GM18517 (cell line): ENCODE measurements at regions not wholly inside any gene's neighbourhood (a gene's known extent, or its start where the extent isn't known, plus 50 kb on each side); places are given as distances from the start of the nearest gene placed in this dataset.
"Not testable (repeated sequence)": the region's sequence is repeated elsewhere in the genome, so short reads cannot be mapped to it uniquely, and the experiment has no call there.

ENCODE experiments used
- ATAC-seq: cut with Tn5 transposase; IDR thresholded peaks from one replicate; pipeline ENCODE4 v1.9.1; 2021; ENCODE audit warnings: mild to moderate bottlenecking, moderate library complexity; ENCODE audit not compliant: unreplicated experiment

DNA sequence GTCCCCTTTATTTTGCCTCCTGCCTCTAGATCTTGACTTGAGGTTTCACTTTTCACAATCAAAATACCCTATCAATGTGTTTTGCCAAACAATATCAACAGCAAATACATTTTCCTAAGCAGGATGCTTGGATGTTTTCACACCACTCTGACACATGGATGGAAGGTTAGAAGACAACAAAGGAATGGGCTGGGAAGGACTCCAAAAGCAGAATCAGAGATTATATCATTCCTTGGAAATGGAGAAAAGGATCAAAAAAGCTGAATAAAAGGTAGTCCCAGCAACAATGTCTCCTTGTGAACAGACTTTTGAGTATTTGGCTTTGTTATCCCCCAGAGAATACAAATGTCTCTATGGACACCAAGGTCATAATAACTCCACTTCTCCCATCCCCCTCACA is 170.8 kb downstream of the ETAA1 start:
- ATAC-seq, result no peak

DNA sequence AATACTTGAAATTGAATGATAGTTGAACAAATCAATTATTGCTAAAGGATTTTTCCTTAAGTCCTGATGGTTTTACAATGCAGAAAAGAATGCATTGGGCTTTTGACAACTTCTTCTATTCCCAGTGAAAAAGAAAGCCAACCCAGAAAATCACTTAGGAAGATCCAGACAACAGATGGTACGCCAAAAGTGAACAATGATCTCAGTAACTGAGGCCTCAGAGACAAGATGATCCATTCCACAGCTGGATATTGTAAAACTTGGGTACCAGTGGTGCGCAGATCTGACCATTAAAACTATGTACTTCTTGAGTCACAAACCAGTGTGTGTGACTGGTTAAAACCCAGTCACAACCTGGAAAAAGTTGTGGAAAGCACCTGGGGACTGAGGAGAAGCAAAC is 173.5 kb downstream of the ETAA1 start:
- no peak for ATAC-seq

DNA sequence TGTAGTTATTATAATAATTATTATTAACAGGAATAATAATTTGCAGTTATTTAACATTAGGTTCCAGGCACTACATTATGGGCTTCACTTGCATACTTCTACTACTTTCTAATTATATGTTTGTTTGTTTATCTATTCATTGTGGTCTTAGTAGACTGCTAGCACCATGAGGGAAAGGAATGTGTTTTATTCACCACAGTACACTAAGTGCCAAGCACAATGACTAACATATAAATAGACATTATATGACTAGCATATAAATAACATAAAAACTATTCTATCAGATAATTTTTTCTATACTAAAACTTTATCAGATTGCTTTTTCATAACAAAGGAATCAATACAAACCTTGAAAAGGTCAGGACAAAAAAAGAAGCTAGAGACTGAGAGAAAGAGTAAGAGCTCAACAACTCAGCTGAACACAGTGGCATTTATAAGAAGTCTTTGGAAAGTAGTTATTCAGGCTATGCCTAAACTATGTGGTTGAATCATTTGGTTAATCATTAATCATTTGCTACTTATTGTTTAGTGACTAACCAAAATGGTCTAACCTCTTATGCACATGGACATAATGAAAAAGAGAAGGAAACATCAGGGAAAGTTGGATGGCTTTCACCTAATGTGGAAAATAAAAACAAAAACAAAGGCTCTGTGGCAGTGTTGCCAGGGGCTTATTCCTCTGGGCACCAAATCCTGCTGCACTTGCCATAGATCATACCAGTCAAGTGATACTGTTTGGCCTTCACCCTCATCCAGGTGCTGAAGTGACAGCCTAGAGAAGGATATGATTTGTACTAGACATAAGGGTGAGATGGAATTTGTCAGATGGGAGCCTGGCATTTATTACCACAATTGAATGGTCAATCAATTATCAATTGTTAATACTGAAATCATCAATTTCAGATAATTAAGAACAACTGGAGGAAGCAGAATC is 174.9 kb downstream of the ETAA1 start:
- ATAC-seq, result no peak

DNA sequence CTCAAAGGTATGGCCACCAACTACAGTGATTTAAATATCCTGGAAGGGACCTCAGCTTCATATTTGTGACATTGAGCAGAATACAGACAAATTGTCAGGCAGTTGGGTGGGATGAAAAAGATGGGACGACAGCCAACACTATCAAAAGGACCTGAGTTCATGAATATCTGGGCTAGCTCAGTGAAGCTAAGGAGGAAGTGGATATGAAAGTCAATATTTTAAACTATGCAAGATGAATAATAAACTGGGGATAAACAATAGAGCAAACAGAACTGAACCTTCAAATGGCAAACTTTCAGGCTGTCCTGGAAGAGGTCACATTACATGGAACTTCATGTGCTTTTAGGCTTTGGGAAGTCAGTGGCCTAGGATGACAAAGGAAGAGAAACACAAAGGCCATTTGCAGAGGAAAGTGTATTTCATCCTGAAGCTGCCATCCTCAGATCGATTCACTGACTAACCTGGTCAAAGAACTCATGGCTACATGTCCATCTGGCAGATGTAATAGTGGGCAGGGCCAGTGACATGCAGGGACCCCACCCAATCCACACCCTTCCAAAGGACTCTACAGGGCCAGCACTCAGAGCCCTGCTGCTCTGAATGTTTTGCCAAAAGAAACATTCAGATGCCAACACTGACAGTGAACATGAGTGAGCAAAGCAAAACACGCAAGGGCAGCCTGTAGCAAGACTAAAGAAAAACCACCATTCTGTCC is 175.7 kb downstream of the ETAA1 start:
- ATAC-seq, result no peak

DNA sequence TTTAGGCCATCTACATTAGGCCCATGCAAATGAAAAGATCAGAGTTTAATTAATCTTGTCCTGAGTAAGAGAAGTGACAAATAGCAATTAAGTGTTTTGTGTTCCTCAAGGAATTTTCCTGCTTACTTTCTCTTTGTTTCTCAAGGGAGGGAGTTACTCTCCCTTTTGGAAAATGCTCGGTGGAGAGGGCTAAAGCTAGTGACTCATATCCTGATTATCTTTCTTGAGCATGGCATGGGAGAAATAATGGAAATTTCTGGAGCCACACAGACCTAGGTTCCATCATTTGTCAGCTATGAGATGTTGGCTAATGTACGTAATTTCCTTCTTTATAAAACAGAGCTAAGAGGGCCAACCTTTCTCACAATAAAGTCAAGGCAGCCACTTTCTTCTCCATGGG is 177.1 kb downstream of the ETAA1 start:
- no peak for ATAC-seq

DNA sequence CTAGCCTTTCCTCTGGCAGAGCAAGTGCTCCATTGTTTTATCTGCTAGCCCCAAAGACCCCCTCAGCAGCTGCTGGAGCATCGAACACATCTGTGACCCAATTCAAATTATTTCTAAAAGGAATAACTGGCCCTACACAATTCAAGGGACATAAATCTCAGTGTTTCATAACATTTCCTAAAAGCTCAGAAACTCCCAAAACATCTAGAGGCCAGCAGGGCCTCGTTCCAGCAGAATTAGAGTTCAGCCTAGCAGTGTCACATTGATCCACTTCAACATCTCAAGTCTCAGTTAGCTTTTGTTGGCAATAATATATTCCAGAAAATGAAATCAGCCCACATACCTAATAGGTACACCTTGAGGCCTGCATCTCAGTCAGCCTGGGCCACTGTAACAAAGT is 179.1 kb downstream of the ETAA1 start:
- ATAC-seq, result no peak

DNA sequence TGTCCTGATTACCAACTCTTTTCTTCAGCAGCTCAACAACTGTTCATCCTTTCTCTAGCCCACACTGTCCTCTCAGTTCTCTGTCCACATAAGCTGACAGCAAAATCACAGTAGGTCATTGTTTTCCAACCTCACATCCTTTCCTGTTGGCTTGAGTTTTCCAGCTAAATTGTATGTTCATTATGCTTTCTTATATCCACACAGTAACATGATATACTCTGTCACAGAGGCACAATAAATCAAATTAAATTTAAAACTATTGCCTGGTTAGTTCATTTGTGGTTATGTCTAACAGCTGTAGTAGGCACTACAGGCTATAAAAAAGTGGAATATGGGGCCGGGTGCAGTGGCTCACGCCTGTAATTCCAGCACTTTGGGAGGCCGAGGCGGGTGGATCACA is 179.9 kb downstream of the ETAA1 start:
- ATAC-seq, result no peak

DNA sequence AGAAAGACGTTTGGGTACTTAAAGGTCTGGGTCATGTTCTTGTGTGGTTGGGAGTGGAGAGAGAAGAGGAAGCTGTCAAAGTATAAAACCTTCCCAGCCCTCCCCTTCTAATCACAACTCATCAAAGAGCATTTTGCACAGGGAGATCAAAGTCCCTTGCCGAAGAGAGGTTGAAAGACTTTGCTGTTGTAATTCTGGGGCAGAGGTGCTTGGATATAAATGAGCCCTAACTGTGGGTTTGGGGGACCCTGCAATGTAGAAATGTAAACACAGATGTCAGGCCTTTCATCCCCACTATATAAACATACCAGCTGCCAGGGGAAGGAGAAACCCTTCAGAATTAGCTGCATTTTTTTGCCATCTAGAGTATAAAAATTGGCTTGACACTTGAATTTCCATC is 182.1 kb downstream of the ETAA1 start:
- ATAC-seq, result no peak

DNA sequence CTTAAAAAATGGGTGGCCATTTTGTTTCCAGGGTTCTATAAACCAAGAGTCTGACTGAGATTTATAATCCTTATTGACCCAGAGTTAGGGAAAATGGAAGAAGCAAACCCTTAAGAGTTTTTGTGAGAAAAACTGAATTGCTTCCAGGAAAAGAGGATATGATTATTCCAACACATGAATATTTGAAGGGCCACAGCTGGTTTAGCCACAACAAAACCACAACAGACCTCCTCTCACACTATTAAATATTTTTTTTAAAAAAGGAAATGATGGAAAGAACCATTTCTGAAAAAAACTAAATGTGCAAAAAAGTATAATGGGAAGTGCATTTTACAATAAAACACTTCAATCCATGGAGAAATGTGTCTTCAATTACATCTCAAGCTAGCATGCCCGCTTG is 182.7 kb downstream of the ETAA1 start:
- ATAC-seq, result no peak

DNA sequence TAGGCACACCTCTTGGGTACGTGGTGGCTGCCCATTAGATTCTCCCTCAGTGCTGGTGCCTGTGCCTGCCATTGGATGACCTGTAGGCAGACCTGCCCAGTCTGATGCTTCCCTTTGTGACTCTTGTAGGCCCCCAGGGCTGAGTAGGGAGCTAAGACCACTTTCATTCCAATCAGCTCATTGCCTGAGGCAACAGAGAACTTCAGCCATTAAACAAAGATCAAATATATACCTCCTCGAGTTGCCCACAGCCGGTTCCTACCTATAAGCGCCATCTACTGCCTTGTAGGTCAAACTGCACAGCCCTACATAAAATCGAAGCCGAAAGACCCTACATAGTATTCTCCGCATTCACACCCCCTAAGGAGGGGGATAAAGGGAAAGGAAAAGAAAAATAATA is 184.6 kb downstream of the ETAA1 start:
- ATAC-seq, result no peak

DNA sequence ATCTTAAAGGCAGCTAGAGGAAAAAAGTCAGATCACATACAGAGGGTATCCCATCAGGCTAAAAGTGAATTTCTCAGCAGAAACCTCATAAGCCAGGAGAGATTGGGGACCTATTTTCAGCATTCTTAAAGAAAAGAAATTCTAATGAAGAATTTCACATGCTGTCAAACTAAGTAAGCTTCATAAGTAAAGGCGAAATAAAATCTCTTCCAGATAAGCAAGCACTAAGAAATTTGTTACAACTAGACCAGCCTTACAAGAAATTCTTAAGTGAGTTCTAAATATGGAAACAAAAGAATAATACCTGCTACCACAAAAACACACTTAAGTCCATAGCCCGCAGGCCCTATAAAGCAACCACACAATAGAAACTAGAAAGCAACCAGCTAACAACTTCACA is 186.1 kb downstream of the ETAA1 start:
- no peak for ATAC-seq

DNA sequence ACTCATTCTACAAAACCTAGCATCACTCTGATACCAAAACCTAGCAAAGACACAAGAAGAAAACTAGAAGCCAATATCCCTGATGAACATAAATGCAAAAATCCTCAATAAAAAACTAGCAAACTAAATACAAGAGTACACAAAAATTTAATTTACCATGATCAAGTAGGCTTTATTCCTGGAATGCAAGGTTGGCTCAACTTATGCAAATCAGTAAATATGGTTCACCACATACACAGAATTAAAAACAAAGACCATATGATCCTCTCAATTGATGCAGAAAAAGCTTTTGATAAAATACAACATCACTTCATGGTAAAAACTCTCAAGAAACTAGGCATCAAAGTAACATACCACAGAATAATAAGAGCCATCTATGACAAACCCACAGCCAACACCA is 188.3 kb downstream of the ETAA1 start:
- ATAC-seq, result no peak

DNA sequence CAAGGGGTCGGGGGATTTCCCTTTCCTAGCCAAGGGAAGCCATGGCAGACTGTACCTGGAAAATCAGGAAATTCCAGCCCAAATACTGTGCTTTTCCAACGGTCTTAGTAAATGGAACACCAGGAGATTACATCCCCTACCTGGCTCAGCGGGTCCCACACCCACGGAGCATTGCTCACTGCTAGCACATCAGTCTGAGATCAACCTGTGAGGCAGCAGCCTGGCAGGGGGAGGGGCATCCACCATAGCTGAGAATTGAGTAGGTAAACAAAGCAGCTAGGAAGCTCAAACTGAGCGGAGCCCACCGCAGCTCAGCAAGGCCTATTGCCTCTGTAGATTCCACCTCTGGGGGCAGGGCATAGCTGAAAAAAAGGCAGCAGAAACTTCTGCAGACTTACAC is 192.0 kb downstream of the ETAA1 start:
- not testable (repeated sequence) for ATAC-seq

DNA sequence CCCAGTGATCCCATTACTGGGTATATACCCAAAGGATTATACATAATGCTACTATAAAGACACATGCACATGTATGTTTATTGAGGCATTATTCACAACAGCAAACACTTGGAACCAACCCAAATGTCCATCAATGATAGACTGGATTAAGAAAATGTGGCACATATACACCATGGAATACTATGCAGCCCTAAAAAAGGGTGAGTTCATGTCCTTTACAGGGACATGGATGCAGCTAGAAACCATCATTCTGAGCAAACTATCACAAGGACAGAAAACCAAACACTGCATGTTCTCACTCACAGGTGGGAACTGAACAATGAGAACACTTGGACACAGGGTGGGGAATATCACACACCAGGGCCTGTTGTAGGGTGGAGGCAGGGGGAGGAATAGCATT is 197.4 kb downstream of the ETAA1 start:
- not testable (repeated sequence) for ATAC-seq

DNA sequence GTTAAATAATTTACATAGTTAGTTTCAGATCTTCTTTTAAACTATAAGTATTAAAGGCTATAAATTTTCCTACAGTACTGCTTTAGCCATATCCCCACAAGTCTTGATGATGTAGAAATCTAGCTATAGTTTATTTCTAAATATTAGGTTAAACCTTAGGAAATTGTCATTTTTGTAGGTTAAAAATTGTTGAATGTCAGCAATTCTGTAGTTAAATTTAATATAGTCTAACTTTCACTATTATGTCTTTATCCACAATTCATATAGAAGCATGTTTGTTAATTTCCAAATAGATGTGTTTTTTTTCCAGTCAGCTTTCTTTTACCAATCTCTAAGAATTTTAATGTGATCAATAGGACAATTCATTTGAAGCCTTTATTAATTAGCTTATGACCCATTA is 199.7 kb downstream of the ETAA1 start:
- ATAC-seq, result no peak

DNA sequence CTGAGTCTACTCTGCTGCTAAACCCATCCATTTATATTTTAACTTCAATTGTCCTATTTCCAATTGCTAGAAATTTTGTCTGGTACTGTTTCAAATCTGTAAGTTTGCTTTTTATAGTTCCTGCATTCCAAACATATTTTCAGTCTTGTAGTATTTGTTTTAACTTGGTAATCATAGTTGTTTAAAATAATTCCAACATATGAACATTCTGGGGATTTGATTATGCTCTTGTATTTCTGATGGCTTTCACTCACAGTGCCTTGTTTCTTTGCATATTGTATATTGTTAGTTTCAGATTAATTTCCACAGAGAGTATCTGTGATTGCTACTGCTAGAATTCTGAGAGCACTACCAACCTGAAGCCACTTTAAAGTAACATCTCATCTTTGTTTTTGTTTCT is 202.4 kb downstream of the ETAA1 start:
- ATAC-seq, result no peak

DNA sequence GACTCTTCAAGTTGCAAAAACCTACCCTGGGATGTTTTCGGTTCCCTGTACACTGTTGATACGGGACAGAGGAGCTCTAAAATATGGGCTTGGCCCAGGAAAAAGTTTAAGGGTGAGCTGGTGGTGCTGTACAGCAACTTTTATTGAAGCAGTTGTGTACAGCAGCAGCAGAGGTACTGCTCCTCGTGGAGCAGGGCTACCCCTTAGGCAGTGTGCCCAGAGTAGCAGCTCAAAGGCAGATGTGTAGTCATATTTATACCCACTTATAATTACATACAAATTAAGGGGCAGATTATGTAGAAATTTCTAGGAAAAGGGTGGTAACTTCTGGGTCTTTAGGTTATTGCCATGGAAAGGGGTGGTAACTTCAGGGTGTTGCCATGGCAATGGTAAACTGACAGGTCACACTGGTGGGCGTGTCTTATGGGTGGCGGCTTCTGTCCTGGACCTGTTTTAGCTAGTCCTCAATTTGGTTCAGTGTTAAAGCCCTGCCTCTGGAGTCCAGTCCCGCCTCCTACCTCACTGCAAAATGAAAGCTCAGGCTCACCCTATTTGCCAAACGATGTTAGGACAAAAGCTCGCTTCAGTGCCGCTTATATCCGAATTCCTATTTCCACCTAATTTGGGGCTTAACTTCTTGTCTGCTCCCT is 203.2 kb downstream of the ETAA1 start:
- no peak for ATAC-seq

DNA sequence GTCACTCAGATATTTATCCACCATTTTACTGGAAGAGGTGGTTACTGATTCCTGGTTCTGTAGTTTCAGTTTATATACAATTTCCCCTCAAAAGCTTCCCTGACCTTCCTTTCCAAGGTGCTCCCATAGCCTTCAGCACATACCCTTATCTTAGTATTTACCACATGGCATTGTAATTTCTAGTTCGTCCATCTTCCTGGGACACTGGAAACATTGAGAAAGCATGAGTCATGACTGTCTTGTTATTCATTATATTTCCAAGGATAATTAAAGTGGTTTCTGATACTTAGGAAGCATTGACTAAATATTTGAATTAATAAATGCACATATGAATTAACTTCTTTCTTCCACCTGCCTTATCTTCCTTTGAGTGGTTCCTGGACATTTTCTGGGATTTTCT is 203.8 kb downstream of the ETAA1 start:
- no peak for ATAC-seq

DNA sequence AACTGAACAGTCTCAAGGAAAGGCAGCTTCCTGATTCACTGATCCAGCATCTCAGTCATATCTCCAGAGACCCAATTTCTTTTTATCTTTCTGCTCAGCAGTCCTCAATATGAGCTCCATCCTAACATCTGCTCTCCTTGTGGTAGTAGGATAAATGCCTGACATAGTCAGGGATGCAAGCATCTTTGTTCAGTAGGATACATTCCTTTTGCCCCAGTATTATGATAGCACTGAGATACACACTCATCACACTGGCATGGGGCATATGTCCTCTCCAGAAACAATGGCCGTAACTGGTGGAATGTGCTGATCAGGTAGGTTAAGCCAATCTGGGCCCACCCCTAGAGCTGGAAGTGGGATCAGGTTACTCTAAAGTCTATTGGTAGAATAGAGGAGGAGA is 207.2 kb downstream of the ETAA1 start:
- no peak for ATAC-seq

DNA sequence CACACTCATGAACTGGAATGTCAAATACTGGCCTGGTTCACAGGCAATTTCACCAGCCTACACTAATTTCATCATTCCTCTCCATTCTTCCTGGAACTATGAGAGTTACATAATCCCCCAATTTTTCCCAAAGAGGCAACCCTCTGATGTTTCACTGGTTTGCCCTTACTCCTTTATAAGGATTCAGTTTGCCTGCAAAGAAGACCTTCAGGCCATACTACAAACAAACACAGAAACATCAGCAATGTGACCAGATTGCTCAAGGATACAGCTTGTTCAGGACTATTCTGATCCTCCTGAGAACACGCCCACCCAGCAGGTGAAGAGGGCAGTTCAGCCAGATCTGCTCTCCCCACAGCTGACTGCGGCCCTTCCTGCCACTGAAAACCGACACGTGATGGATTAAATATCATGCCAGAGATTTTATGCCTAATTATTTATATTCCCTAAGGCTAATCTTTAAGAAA is 215.5 kb downstream of the ETAA1 start:
- ATAC-seq, result no peak

DNA sequence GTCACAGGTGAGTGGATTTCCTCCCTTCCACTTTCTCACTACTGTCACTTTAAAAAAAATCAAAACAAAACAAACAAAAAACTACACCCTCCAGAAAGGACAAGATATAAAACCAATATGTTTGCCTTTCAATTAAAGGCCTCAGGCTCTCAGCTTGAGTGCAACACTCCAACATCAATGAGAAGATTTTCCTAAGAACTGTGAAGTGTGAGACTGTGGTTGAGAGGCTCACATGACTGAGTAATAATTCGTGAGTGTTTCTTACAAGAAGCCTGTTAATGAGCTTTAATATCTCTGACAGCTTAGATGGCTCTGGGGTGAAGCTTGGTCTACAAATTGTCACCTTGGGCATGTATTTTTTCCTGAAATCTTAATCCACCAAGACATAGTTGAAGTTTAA is 216.1 kb downstream of the ETAA1 start:
- ATAC-seq, result no peak

DNA sequence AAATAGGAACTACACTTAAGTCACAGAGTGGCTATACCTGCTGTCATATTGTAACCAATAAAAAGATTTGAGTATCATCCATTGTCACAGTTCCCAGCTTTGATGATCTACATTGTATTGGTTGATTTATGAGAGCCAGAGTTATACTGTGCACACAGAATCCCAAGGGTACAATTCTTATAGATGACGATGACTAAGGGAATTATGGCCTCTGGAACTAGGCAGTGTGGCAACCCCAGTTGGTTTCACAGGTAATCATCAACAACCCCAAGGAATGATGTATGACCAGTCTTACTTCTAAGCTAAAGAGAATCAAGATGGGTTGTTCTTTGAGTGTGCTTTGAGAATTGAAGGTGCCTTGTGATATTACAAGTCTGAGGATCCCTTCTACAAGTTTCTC is 217.3 kb downstream of the ETAA1 start:
- ATAC-seq, result no peak
